GM21447 (cell line): ENCODE measurements at regions not wholly inside any gene's neighbourhood (a gene's known extent, or its start where the extent isn't known, plus 50 kb on each side); places are given as distances from the start of the nearest gene placed in this dataset.

Source experiments
- ATAC-seq: cut with Tn5 transposase; IDR thresholded peaks from one replicate; pipeline ENCODE4 v1.9.1; 2021; ENCODE audit not compliant: unreplicated experiment

GRCh38 chr3:28645149-28645548 lies 296.5 kb upstream of the AZI2 start:
- no peak for ATAC-seq

- ATAC-seq = no peak
Measured at GRCh38 chr3:28646435-28646834, 297.8 kb upstream of the AZI2 start.

- ATAC-seq = no peak
Measured at GRCh38 chr3:28649266-28649665, 300.6 kb upstream of the AZI2 start.

- no peak for ATAC-seq
Measured at GRCh38 chr3:28651159-28651558, 302.5 kb upstream of the AZI2 start.

- ATAC-seq = no peak
Measured at GRCh38 chr3:28664123-28664522, 315.5 kb upstream of the AZI2 start.

GRCh38 chr3:28667646-28668621 lies 319.3 kb upstream of the AZI2 start:
- ATAC-seq = peak; percentile 92

GRCh38 chr3:28669870-28670269 lies 321.2 kb upstream of the AZI2 start:
- no peak for ATAC-seq

GRCh38 chr3:28672406-28672805 lies 323.8 kb upstream of the AZI2 start:
- ATAC-seq = no peak

GRCh38 chr3:28673446-28673845 lies 324.8 kb upstream of the AZI2 start:
- ATAC-seq = no peak

GRCh38 chr3:28674212-28674611 lies 325.6 kb upstream of the AZI2 start:
- ATAC-seq = no peak

- ATAC-seq = no peak
Measured at GRCh38 chr3:28677581-28677980, 329.0 kb upstream of the AZI2 start.

GRCh38 chr3:28678086-28678485 lies 329.5 kb upstream of the AZI2 start:
- ATAC-seq = no peak

GRCh38 chr3:28680050-28680449 lies 331.4 kb upstream of the AZI2 start:
- no peak for ATAC-seq

GRCh38 chr3:28682121-28682520 lies 333.5 kb upstream of the AZI2 start:
- no peak for ATAC-seq

GRCh38 chr3:28690176-28690575 lies 341.6 kb upstream of the AZI2 start:
- no peak for ATAC-seq

GRCh38 chr3:28698706-28699105 lies 350.1 kb upstream of the AZI2 start:
- ATAC-seq = no peak

GRCh38 chr3:28699283-28699682 lies 350.7 kb upstream of the AZI2 start:
- no peak for ATAC-seq

- no peak for ATAC-seq
Measured at GRCh38 chr3:28700728-28701127, 352.1 kb upstream of the AZI2 start.

- ATAC-seq = no peak
Measured at GRCh38 chr3:28703843-28704242, 355.2 kb upstream of the AZI2 start.

- no peak for ATAC-seq
Measured at GRCh38 chr3:28711293-28711692, 362.7 kb upstream of the AZI2 start.

- ATAC-seq = no peak
Measured at GRCh38 chr3:28716939-28717338, 368.3 kb upstream of the AZI2 start.

- no peak for ATAC-seq
Measured at GRCh38 chr3:28718074-28718849, 369.6 kb upstream of the AZI2 start.
